Thoracic aorta (tissue), 2 donors: ENCODE measurements at regions not wholly inside any gene's neighbourhood (a gene's known extent, or its start where the extent isn't known, plus 50 kb on each side); places are given as distances from the start of the nearest gene placed in this dataset.

ENCODE experiments used
- ATAC-seq: fragments of 150-250 bp; one replicate; pipeline ENCODE4 v1.8.0; 2017; ENCODE audit warnings: low read depth; ENCODE audit not compliant: insufficient number of reproducible peaks, low FRiP score
- DNase-seq: peaks from one replicate; pipeline ENCODE4 v3.0.0-alpha.2; 2020; ENCODE audit warnings: low spot score
- H3K27ac ChIP-seq, 2 donors: fragments of 200-600 bp; sonication (generic); 1 replicate in 1 of 2; 2 replicates in 1 of 2; pipeline ENCODE4 v1.5.1; 2016; ENCODE audit warnings: mild to moderate bottlenecking in 2 of 2, moderate library complexity in 2 of 2
- H3K27me3 ChIP-seq: fragments of 200-600 bp; sonication (generic); replicated peaks from 2 replicates; pipeline ENCODE4 v1.6.0; 2016; ENCODE audit warnings: mild to moderate bottlenecking; ENCODE audit not compliant: insufficient read depth
- H3K36me3 ChIP-seq: fragments of 200-600 bp; sonication (generic); one replicate; pipeline ENCODE4 v1.5.1; 2016
- H3K4me1 ChIP-seq, 2 donors: fragments of 200-600 bp; sonication (generic); 1 replicate in 1 of 2; 2 replicates in 1 of 2; pipeline versions ENCODE4 v1.5.1 to v1.6.0; 2016; ENCODE audit warnings: low read depth in 2 of 2, mild to moderate bottlenecking in 1 of 2; ENCODE audit not compliant: control insufficient read depth in 1 of 2
- H3K4me3 ChIP-seq: fragments of 200-600 bp; sonication (generic); 2 replicates; pipeline ENCODE4 v1.5.1; 2016; ENCODE audit warnings: mild to moderate bottlenecking
- H3K9me3 ChIP-seq: fragments of 200-600 bp; sonication (generic); 2 replicates; pipeline ENCODE4 v1.5.1; 2016
- TF ChIP-seq, protein P1 (sequence below): fragments of 200-600 bp; sonication (generic); IDR thresholded peaks from one replicate; pipeline ENCODE4 v1.5.1; 2019; ENCODE audit warnings: antibody characterized with exemption

GRCh38 chr11:44469412-44469811 lies 96.1 kb upstream of the CD82 start:
- Histone ChIP-seq H3K9me3 (no peaks in the 10 kb centered on the region), H3K36me3 (no peaks in the 10 kb centered on the region), H3K4me1 (no peaks in the 10 kb centered on the region), H3K4me3 (no peak overlapping the region), H3K27ac (no peak overlapping the region), H3K27me3 (no peaks in the 10 kb centered on the region)
- TF ChIP-seq, protein P1, sequence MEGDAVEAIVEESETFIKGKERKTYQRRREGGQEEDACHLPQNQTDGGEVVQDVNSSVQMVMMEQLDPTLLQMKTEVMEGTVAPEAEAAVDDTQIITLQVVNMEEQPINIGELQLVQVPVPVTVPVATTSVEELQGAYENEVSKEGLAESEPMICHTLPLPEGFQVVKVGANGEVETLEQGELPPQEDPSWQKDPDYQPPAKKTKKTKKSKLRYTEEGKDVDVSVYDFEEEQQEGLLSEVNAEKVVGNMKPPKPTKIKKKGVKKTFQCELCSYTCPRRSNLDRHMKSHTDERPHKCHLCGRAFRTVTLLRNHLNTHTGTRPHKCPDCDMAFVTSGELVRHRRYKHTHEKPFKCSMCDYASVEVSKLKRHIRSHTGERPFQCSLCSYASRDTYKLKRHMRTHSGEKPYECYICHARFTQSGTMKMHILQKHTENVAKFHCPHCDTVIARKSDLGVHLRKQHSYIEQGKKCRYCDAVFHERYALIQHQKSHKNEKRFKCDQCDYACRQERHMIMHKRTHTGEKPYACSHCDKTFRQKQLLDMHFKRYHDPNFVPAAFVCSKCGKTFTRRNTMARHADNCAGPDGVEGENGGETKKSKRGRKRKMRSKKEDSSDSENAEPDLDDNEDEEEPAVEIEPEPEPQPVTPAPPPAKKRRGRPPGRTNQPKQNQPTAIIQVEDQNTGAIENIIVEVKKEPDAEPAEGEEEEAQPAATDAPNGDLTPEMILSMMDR, result no peak
- no peak for DNase-seq
- no peak for ATAC-seq

GRCh38 chr11:44470854-44471253 lies 94.6 kb upstream of the CD82 start:
- H3K36me3 ChIP-seq, result no peaks in the 10 kb centered on the region
- no peaks in the 10 kb centered on the region for H3K9me3 ChIP-seq
- no peaks in the 10 kb centered on the region for H3K27me3 ChIP-seq
- TF ChIP-seq, protein P1, result no peak
- no peaks in the 10 kb centered on the region for H3K4me1 ChIP-seq
- DNase-seq (no peak), ATAC-seq (no peak)
- no peak overlapping the region for H3K4me3 ChIP-seq
- no peak overlapping the region for H3K27ac ChIP-seq

- Histone ChIP-seq H3K27me3 (no peaks in the 10 kb centered on the region), H3K4me1 (no peaks in the 10 kb centered on the region), H3K9me3 (no peaks in the 10 kb centered on the region), H3K36me3 (no peaks in the 10 kb centered on the region), H3K4me3 (no peak overlapping the region), H3K27ac (no peak overlapping the region)
- TF ChIP-seq, protein P1, result no peak
- ATAC-seq, result no peak
- DNase-seq, result no peak
Observed at GRCh38 chr11:44471603-44472002, 93.9 kb upstream of the CD82 start.

DNA sequence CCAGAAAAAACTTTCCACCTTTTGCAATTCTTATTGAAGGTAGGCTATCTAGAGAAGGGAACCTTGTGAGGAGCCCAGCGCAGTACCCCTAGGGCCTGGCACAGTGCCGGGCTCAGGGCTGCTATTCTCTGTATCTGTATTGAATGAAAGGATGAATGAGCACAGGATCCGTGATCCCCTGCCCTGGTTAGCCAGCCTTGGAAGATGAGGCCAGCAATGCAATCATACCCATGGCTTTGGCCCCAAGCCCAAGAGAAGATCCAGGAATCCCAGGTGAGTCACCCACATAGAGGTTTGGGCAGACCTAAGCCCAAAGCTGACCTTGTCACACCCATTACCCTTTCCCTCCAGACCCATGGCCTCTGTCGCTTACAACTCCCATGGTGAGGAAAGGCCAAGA lies 92.5 kb upstream of the CD82 start:
- Histone ChIP-seq H3K27me3 (no peaks in the 10 kb centered on the region), H3K4me1 (no peaks in the 10 kb centered on the region), H3K4me3 (no peak overlapping the region), H3K9me3 (no peaks in the 10 kb centered on the region), H3K36me3 (no peaks in the 10 kb centered on the region), H3K27ac (no peak overlapping the region)
- DNase-seq (no peak), ATAC-seq (no peak)
- TF ChIP-seq, protein P1, result no peak

DNA sequence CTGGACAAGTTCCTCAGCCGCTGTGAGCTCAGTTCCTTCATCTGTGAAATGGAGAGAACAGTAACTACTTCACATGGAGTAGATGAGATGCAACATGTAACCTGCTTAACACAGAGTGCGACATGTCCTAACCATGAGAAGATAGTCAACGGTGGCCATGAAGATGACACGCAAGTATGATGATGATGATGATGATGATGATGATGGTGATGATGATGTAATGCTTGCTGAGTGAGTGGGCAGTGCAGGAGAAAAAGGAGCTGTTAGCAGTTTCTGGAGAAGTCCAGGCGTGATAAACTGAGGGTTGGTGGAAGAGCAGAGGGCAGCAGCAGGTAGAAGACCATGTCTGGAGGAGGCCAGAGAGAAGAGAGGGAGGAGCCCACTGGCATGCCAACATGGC lies 90.8 kb upstream of the CD82 start:
- ATAC-seq, result no peak
- TF ChIP-seq, protein P1, result no peak

More for the DNA sequence above, 90.8 kb upstream of the CD82 start:
- no peaks in the 10 kb centered on the region for H3K36me3 ChIP-seq
- H3K9me3 ChIP-seq, result no peaks in the 10 kb centered on the region
- no peaks in the 10 kb centered on the region for H3K27me3 ChIP-seq
- no peak overlapping the region for H3K27ac ChIP-seq
- H3K4me3 ChIP-seq, result no peak overlapping the region
- no peaks in the 10 kb centered on the region for H3K4me1 ChIP-seq
- DNase-seq, result no peak
